ENCODE measurements at regions not wholly inside any gene's neighbourhood (a gene's known extent, or its start where the extent isn't known, plus 50 kb on each side); places are given as distances from the start of the nearest gene placed in this dataset.

DNA sequence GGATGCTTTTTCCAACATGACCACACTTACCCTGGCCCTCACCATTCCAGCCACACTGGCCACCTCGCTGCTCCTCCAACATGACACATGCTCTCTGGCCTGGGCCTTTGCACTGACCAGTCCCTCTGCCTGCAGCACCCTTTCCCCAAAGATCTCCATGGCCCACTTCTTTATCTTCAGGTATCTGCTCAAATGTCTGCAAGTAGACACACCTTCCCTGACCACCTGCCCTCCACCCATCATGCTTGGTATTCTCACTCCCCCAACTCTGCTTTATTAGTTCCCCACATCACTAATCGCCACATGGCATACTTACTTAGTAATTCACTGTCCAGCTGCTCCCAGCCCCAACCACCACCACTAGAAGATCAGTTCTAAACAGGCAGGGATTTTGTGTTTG is 214.2 kb downstream of the BCL11A start (continued):
- TF ChIP-seq, protein P1, sequence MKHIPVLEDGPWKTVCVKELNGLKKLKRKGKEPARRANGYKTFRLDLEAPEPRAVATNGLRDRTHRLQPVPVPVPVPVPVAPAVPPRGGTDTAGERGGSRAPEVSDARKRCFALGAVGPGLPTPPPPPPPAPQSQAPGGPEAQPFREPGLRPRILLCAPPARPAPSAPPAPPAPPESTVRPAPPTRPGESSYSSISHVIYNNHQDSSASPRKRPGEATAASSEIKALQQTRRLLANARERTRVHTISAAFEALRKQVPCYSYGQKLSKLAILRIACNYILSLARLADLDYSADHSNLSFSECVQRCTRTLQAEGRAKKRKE (CRISPR knock-in tag; IDR thresholded peaks at IDR 0.05; ENCODE audit: low read depth): no peak
- no peak for TF ChIP-seq NPAS2 (CRISPR knock-in tag; IDR thresholded peaks at IDR 0.05; ENCODE audit: borderline replicate concordance)
- no peak for TF ChIP-seq ZSCAN20 (CRISPR knock-in tag; IDR thresholded peaks at IDR 0.05)

DNA sequence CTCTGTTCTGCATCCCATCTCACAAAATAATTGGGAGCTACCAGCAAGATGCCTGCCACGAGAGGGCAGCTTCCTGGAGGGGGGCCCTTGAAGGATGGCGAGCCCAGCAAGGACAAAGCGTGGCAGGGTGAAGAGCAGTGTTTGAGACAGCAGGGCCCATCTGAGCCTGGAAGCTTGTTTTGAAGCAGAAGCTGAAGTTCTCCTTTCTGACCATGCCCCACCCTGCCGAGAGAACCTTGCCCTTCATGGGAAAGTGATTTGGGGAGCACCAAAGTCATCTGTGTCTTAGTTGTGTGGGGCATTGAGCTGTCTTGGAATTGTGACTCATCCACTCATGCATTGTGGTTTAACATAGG is 216.3 kb downstream of the BCL11A start:
- H3K4me2 ChIP-seq: no peak overlapping the region
- ATAC-seq (peak in 1 of 2 experiments; percentile 57; a peak in 2 of 6 replicates), DNase-seq (ENCODE audit: low read depth in 1 of 2, low spot score in 1 of 2) (no peak), FAIRE-seq (no peak)
- H3K4me3 ChIP-seq: no peak overlapping the region
- ChIA-PET CTCF (interaction anchor here (1.2 kb wide), 1 partner anchor 213 kb away, joined by 4 read pairs; no protein-coding TSS in a partner anchor), POLR2A (no interaction called here)
- H3K4me1 ChIP-seq: no peaks in the 10 kb centered on the region
- TF ChIP-seq EP300 (IDR thresholded peaks at IDR 0.05): no peak
- no peak for TF ChIP-seq FOXS1 (CRISPR knock-in tag; IDR thresholded peaks at IDR 0.05)
- TF ChIP-seq TFCP2L1 (CRISPR knock-in tag; IDR thresholded peaks at IDR 0.05): no peak
- no peak for TF ChIP-seq ZNF302 (CRISPR knock-in tag; IDR thresholded peaks at IDR 0.05)
- H3K27ac ChIP-seq: no peak overlapping the region
- no peaks in the 10 kb centered on the region for H3K9me3 ChIP-seq
- WGBS (ENCODE audit: missing lambda C conversion rate): 20% methylated on average over 4 of the region's 4 CpGs

DNA sequence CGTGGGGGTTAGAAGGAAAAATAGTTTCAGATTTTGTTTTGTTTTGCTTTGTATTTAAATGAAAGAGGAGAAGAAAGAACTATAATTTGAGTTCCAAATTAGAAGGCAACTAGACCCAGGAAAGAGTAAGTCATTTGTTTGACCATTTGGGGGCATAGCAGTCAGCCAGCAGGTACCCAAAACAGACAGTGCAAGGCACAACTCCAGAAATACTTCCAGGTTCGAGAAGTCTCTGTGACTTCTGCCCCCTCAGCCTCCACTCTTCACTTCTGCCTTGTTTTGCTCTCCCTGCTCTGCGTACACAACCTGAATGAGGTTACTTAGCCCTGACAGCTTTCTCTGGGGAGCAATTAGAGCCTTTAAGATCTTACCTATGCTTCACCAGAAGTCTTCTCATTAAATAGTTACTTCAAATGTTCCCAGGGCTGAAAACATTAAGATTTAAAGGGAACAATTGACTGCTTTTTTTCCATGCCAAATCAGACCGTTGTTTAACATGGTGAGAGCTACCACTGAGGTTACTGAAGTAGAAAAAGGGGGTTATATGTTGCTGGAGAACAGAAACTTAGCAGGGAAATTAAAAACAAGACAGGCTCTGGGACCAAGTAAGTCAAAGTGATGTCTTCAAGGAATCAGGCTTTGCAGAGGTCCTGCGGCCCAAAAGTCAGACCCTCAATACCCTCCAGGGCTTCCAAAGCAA is 216.9 kb downstream of the BCL11A start:
- no peak overlapping the region for H3K27ac ChIP-seq
- CTCF ChIA-PET: interaction anchor here (1.2 kb wide), 1 partner anchor 214 kb away, joined by 4 read pairs; no protein-coding TSS in a partner anchor
- POLR2A ChIA-PET: no interaction called here
- DNase-seq (ENCODE audit: low read depth in 1 of 2, low spot score in 1 of 2) (no peak), ATAC-seq (no peak), FAIRE-seq (no peak)
- TF ChIP-seq RARB (CRISPR knock-in tag; IDR thresholded peaks at IDR 0.05): no peak
- no peak for TF ChIP-seq NFE2L2 (conservative IDR thresholded peaks at IDR 0.05; ENCODE audit: low read length)
- TF ChIP-seq CEBPB (IDR thresholded peaks at IDR 0.05): no peak
- TF ChIP-seq RNF2 (IDR thresholded peaks at IDR 0.05; ENCODE audit: borderline replicate concordance, low read depth): no peak
- no peak for TF ChIP-seq CHD2 (IDR thresholded peaks at IDR 0.05; ENCODE audit: low read length, partially characterized antibody)
- TF ChIP-seq ZFP36 (IDR thresholded peaks at IDR 0.05; ENCODE audit: borderline replicate concordance, partially characterized antibody): no peak
- TF ChIP-seq HOXB13 (CRISPR knock-in tag; IDR thresholded peaks at IDR 0.05; ENCODE audit: low read depth): no peak
- TF ChIP-seq BHLHE40 (IDR thresholded peaks at IDR 0.05; ENCODE audit: low read depth, low read length): no peak
- TF ChIP-seq TP53 (CRISPR knock-in tag; IDR thresholded peaks at IDR 0.05): no peak
- WGBS (ENCODE audit: missing lambda C conversion rate): 38% methylated on average over 5 of the region's 5 CpGs
- H3K4me2 ChIP-seq: no peak overlapping the region
- H3K4me1 ChIP-seq: no peaks in the 10 kb centered on the region
- H3K4me3 ChIP-seq: no peak overlapping the region
- no peaks in the 10 kb centered on the region for H3K9me3 ChIP-seq

DNA sequence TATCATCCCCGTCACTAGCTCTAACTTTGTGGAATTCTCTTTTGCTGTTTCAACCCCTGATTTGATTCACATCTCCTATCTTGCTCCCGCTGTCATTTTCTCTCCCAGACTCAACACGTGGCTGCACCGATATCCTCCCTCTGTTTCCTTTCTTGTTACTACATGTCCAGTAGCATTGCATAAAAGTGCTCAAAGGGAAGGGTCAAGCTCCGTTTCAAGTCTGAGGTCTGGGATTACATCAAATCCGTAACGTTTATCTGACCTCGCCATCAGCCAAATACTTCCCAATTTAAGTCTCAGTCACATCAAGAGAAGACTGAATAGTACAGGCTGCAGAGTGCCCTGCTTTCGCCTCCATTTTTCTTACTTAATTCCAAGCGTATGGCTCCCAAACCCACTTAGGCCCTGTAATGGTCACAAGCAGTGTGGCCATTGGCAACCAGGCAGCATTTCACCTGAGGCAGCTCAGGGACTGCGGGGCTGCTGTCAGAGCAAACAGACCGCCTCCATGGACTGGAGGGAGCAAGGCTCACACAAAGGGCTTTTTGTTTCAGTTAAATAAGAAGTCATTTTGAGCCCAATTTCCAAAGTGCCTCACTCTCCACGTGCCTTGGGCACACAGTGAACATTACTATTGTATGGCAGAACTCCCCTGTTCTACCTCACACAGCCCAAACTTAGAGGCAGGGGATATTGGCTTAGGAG is 217.8 kb downstream of the BCL11A start:
- FAIRE-seq (no peak), ATAC-seq (no peak), DNase-seq (ENCODE audit: low read depth in 1 of 2, low spot score in 1 of 2) (no peak)
- 39% methylated on average over 13 of the region's 13 CpGs for WGBS (ENCODE audit: missing lambda C conversion rate)
- no peak overlapping the region for H3K4me2 ChIP-seq
- no peaks in the 10 kb centered on the region for H3K9me3 ChIP-seq
- CTCF ChIA-PET: no interaction called here
- no peak overlapping the region for H3K4me3 ChIP-seq
- no peaks in the 10 kb centered on the region for H3K4me1 ChIP-seq
- POLR2A ChIA-PET: no interaction called here
- no peak overlapping the region for H3K27ac ChIP-seq
- TF ChIP-seq, protein P2, sequence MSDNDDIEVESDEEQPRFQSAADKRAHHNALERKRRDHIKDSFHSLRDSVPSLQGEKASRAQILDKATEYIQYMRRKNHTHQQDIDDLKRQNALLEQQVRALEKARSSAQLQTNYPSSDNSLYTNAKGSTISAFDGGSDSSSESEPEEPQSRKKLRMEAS (IDR thresholded peaks at IDR 0.05): no peak
- TF ChIP-seq, protein P3, sequence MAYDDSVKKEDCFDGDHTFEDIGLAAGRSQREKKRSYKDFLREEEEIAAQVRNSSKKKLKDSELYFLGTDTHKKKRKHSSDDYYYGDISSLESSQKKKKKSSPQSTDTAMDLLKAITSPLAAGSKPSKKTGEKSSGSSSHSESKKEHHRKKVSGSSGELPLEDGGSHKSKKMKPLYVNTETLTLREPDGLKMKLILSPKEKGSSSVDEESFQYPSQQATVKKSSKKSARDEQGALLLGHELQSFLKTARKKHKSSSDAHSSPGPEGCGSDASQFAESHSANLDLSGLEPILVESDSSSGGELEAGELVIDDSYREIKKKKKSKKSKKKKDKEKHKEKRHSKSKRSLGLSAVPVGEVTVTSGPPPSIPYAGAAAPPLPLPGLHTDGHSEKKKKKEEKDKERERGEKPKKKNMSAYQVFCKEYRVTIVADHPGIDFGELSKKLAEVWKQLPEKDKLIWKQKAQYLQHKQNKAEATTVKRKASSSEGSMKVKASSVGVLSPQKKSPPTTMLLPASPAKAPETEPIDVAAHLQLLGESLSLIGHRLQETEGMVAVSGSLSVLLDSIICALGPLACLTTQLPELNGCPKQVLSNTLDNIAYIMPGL (CRISPR knock-in tag; IDR thresholded peaks at IDR 0.05; ENCODE audit: borderline replicate concordance): no peak
- no peak for TF ChIP-seq RAD21 (conservative IDR thresholded peaks at IDR 0.05 in 1 of 2, IDR thresholded peaks at IDR 0.05 in 1 of 2)
- TF ChIP-seq, protein P4, sequence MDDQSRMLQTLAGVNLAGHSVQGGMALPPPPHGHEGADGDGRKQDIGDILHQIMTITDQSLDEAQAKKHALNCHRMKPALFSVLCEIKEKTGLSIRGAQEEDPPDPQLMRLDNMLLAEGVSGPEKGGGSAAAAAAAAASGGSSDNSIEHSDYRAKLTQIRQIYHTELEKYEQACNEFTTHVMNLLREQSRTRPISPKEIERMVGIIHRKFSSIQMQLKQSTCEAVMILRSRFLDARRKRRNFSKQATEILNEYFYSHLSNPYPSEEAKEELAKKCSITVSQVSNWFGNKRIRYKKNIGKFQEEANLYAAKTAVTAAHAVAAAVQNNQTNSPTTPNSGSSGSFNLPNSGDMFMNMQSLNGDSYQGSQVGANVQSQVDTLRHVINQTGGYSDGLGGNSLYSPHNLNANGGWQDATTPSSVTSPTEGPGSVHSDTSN (IDR thresholded peaks at IDR 0.05): no peak
- no peak for TF ChIP-seq KDM1A (IDR thresholded peaks at IDR 0.05; ENCODE audit: low read depth)
- TF ChIP-seq HOXB13 (CRISPR knock-in tag; IDR thresholded peaks at IDR 0.05; ENCODE audit: low read depth): no peak
- no peak for TF ChIP-seq CBX8 (IDR thresholded peaks at IDR 0.05)
- no peak for TF ChIP-seq HEYL (CRISPR knock-in tag; IDR thresholded peaks at IDR 0.05)
- TF ChIP-seq FOSL2 (IDR thresholded peaks at IDR 0.05): no peak
- no peak for TF ChIP-seq FOSL2 (CRISPR knock-in tag; IDR thresholded peaks at IDR 0.05)
- no peak for TF ChIP-seq CHD4 (IDR thresholded peaks at IDR 0.05; ENCODE audit: borderline replicate concordance)
- TF ChIP-seq ZFP36 (IDR thresholded peaks at IDR 0.05; ENCODE audit: borderline replicate concordance, partially characterized antibody): no peak
- TF ChIP-seq FOSB (CRISPR knock-in tag; IDR thresholded peaks at IDR 0.05): no peak
- no peak for TF ChIP-seq ZSCAN20 (CRISPR knock-in tag; IDR thresholded peaks at IDR 0.05)
- no peak for TF ChIP-seq ZNF302 (CRISPR knock-in tag; IDR thresholded peaks at IDR 0.05)
- no peak for TF ChIP-seq PHF8 (IDR thresholded peaks at IDR 0.05; ENCODE audit: borderline replicate concordance, low read depth)
- no peak for TF ChIP-seq ZC3H11A (IDR thresholded peaks at IDR 0.05)

Measured in A549 (cell line).